ENCODE measurements at regions not wholly inside any gene's neighbourhood (a gene's known extent, or its start where the extent isn't known, plus 50 kb on each side); places are given as distances from the start of the nearest gene placed in this dataset.
"Not testable (repeated sequence)": the region's sequence is repeated elsewhere in the genome, so short reads cannot be mapped to it uniquely, and the experiment has no call there.

DNA sequence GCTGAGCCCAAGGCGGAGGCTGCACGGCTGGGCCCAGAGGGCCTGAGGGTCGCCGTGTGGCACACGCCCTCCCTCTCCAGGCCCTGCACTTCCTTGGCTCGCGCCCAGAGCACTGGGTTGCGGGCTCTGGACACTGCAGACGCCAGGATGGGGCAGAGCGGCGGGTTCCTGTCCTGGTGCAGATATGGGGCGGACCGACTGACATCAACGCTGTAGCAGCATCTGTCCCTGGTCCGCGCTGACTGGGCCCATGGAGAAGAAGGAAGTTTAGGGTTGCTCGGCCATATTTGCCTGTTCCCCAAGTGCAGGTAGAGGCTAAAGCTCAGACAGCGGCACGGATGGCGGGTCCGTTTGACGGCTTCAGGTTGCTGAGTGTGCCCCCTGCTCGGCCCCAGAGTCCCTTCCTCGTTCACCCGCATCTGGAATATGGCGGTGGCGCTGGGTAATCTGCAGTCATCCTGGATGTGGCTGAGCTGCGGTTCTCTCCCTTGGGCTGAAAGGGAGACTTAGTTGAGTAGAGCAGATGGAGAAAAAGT, 116.1 kb downstream of the OR13A1 start:
- DNase-seq: no peak

DNA sequence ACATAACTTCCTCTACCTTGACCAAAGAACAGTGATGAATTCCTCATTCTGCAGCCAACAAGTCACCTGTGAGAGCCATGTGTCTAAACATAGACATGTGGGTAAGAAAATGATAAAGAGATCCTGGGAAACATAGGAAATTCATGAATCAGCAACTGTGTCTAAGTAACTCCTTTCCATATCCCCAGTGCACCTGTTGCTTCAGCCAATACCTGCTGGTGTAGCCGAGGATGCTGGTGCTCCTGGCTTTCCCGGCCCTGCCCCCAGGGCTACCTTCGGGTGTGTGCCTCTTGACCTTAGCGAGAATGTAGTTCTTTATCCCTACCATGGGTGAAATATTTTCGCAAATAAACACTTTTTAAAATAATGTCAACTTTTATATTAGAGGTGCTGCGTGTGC, 114.1 kb downstream of the OR13A1 start:
- no peak for DNase-seq

DNA sequence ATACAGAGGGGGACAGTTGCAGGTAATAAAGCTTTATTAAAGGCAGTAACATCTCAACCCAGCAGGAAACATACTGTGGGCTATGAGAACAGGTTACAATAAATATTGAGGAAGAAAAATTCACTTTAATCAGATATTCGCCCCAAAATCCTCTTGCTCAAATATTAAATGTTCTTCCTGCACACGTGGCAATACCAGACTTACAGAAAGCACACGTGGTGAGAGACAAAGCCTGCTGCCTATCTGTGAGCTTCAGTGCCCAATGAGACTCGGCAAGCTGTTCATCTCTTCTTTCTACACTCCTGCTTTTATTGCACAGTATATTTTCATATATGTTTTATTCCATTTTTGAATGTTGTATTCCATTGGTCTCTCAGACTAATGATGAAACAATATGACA, 113.2 kb downstream of the OR13A1 start:
- DNase-seq: no peak

DNA sequence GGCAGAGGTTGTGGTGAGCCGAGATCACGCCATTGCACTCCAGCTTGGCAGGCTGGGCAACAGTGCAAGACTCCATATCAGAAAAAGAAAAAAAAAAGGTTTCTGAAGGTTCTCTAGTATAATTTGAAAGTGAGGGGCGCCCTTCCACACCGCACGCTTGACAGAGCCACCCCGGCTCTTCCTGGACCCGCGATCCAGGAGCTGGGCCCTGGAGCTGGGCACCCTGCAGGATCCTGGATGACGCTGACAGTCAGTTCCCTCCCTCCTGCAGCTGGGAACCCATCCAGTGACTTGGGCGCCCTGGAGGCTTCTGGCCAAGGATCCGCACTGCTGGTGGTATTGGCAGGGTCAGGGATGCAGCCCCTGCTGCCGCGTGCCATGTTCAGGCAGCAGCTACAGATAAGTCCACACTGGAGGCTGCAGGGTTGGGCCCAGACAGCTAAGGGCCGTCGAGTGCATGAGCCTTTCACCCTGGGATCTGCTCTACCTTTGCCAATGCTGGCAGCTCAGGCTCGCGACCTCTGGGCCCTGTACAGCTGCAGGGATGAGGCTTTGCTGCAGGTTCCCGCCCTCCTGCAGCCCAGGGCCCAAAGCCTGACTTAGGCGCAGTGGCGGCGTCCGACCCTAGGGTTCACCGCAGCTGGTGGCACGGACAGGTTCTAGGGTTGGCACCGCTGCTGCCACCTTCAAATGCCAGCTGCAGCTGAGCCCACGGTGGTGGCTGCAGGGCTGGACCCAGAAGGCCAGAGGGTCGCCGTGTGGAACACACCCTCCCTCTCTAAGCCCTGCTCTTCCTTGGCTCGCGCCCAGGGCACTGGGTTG, 110.2 kb downstream of the OR13A1 start:
- no peak for DNase-seq

DNA sequence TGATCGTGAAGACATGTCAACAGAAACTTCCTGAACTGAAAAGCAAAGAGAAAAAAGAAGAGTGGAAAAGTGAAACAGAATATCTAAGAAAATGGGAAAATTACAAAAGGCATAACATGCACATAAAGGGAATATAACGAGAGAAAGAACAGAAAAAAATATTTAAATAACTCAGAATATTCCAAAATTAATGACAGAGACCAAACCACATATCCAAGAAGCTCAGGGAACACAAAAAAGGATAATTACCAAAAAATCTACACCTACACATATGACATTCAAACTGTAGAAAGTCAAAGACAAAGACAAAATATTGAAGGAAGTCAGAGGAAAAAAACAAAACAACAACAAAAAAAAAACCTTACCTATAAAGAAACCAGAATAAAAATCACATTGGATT, 105.5 kb downstream of the OR13A1 start:
- DNase-seq: no peak

DNA sequence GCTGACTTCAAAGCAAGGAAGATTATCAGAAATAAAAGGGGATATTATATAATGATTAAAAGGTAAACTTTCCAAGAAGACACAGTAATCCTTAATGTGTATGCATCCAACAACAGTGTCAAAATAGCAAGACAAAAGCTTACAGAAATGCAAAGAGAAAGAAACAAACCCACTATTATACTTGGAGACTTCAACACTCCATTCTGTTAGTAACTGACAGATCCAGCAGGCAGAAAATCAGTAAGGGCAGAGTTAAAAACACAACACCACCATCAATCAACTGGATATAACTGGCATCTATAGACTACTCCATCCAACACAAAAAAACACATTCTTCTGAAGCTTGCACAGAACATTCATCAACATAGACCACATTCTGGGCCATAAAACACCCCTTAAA, 103.8 kb downstream of the OR13A1 start:
- no peak for DNase-seq

DNA sequence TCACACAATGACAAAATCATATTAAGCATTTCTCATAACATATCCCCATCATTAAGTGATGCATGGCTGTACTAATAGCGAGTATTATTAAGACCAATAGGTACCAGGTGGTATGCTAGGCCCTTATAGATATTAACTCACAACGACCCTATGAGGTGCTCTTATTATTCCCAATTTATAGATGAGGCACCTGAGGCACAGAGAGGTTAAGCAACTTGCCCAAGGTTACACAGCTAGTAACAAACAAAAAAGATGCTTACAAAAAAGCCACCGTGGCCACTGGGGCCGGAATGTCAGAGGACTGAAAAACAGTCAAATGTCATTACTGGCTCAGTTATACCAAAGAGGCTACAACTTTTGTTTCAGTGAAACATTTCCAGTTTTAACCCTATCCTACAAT, 96.0 kb downstream of the OR13A1 start:
- no peak for DNase-seq

DNA sequence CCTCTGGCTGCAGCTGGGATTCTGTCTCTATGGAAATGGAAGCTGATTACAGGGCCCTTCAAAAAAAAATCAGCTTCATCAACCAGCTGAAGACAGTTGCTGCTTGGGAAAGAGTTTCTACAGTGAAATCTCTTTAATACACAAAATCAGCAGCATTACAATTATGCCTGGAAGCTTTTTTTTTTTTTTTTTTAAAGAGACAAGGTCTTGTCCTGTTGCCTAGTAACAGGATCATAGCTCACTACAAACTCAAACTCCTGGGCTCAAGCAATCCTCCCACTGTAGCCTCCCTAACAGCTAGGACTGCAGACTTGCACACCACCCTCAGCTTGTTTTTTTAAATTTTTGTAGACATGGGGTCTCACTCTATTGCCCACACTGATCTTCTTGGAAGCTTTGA, 94.5 kb downstream of the OR13A1 start:
- no peak for DNase-seq

DNA sequence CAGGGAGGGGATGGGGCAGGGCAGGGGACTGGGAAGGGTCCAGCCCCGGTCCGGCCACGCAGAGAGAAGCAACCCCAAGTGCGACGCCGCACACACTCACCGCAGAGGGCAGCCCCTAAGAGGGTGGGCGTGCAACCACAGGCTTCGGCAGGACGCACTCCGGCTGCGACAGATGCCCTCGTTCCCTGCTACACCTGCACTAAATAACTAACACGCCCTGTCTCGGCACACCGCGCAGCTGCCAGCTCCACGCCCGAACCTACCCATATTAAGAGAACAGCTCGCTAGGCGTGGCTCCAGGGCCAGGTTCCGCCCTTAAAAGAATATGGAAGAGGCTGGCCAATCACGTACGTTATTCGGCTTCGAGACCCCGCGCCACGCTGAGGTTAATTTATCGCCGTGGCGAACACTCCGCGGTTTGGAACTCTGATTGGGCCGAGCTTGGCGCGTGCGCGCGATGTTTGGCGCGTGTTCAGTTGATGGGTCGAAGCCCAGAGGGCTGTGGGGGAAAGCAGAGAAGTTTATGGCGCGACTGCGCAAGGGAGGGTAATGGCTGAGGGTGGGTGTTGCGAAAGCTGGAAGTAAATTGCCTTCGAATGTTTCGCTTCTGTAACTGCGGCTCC, 91.1 kb downstream of the OR13A1 start:
- DNase-seq: no peak

DNA sequence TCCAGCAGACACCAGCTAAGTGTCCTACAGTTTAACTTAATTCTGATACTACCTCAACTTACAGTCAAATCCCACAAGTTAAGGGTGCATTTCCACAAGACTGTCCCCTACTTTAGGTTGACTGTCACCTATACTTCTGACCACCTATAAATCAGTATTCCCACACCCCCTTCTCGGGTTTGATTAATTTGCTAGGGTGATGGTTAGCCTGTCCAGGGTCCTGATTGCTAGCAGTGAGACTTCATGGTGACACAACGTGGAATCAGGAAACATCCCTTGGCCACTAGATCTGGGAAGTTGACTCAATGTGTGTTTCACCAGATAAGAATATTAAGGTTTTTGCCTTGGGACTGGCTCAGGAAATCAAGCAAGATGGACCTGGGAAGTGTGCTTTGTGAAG, 88.4 kb downstream of the OR13A1 start:
- DNase-seq: no peak

DNA sequence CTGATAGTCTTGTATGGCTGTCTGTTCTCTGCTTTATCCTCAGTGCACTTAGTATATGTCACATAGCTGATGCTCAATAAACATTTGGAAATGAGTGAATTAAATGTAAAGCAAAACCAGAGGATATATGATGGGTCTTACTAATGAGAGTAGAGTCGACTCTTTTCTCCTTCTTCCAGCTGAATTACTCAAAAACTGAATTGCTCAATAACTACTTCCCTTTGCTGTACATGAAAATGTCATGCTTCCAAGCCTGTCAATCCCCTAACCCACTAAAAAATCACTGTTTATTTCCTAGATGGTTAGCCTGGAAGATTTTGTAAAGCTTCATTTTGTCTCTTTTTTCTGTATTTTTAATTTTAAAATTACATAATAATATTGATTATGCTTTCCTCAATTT, 88.0 kb downstream of the OR13A1 start:
- DNase-seq: no peak

DNA sequence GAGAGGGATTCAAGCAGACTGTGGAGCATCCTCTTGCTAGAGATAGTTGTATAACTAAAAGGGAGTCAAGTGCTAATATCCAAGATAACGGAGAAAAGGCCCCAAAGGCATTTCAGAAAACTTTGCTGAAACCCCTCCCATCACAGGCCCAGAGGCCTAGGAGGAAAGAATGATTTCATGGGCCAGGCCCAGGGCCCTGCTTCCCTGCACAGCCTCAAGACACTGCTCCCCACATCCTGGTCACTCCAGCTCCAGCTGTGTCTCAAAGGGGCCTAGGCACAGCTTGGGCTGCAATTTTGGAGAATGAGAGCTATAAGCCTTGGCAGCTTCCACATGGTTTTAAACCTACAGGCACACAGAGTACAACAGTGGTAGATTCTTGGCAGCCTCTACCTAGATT, 85.6 kb downstream of the OR13A1 start:
- no peak for DNase-seq

DNA sequence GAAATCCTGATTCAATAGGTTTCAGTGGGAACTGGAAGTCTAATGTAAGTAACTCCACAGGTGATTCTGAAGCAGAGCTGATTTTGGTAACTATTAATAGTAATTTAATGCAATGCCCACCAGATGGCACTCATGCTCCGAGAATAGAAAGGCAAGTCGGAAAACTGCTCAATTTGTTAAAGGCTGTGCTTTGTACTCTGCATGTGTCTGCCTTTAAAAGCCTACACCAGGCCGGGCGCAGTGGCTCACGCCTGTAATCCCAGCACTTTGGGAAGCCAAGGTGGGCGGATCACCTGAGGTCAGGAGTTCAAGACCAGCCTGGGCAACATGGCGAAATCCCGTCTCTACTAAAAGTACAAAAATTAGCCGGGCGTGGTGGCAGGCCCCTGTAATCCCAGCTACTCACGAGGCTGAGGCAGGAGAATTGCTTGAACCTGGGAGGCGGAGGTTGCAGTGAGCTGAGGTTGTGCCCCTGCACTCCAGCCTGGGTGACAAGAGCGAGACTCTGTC, 80.1 kb downstream of the OR13A1 start:
- peak; percentile 74 for DNase-seq

DNA sequence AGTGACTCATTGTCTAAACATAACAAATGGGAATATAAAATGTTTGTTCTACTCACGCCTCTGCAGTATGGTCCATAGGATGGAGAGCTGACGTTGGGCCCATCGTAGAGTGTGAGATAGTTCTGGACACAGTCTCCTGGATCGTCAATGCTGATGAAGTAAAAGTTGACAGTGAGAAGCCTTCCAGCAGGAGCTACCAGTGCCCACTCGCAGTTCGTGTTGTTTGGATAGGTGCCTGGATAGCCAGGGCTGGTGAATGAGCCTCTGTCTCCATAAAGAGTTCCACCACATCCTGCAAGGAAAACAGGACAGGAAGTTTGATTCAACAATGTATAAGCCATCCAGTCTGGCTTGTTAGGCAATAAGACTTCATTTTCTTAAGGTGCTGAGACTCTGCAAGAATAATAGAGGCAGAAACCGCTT, 79.6 kb downstream of the OR13A1 start:
- DNase-seq: no peak

DNA sequence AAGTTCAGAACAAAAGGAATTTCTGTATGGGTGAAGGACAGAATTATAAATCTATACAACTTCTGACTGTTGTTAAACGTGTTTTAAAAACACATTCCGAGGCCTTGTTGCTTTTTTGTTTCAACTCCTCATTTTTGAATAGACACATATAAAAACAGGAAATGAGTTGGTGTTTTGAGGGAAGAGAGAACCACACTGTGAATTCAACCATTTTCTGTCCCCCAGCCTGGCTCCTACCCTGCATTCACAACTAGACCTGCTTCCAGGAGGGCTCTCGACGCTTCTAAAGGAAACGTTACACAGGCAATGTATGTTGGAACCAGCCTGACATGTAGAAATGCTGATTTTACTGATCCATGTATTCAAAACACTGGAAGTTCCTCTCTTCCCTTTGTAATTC, 76.5 kb downstream of the OR13A1 start:
- DNase-seq: no peak

DNA sequence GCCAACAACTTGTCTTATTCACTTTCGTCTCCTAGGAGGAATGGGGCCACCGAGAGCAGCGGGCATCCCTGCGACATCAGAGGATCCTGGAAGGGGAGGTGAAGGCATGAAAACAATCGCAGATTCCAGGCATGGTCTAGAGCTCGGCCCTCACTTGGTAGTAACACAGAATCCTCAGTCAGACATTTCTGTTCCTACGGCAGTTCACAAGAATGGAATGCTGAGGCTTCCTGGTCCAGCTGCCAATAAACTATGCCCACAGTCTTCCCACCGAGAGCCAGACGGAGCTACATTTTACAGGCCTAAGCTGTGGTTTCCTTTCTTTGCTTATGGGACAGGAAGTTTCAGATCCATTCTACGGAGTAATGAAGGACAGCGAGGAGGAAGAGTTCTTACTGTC, 75.8 kb downstream of the OR13A1 start:
- DNase-seq: no peak

DNA sequence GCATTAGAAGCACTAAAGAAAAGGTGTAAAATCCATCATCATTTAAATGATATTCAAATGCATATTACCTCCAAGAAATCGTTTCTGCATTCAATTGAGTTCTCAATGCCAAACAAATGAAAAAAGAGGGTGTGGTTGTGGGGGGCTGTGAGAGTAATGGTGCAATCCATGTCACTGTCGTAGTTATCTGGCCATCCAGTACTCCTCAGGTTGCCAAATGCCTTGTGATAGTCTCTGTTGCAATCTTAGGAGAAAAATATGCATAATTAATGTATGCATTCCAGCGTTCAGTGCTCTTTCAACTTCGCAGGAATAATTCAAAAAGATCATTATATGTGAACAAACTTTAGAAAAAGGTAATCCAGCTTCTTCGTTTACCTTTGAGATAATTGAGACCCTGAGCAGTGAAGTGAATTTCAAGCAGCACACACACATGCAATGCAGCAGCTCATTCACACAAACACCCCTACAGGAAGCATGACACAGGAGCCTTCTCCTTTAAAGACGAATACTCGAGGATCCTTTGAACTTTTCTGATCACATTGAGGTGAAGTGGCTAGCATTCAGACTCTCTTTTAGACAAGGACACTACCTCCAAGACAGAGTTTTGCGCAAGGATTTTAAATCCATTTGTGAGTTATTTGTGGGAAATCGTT, 73.4 kb downstream of the OR13A1 start:
- DNase-seq: no peak

DNA sequence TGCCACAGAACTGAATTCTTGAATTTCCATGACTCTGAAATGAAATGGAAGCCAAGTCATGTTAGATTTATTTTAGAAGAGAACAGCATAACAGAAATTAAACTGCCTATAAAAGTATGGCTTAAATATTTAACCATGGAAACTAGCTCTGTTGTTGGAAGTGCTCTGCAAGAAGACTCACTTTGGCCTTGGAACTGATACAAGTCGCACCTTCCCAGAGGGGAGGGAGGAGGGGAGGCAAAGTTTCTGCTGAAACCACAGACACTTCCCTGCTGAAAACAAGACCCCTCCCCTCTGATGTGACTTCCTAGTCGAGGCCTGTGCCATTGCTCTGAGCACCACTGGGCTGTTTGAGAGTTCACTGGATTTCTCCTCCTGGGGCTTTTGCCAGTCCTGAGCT, 72.1 kb downstream of the OR13A1 start:
- no peak for DNase-seq

DNA sequence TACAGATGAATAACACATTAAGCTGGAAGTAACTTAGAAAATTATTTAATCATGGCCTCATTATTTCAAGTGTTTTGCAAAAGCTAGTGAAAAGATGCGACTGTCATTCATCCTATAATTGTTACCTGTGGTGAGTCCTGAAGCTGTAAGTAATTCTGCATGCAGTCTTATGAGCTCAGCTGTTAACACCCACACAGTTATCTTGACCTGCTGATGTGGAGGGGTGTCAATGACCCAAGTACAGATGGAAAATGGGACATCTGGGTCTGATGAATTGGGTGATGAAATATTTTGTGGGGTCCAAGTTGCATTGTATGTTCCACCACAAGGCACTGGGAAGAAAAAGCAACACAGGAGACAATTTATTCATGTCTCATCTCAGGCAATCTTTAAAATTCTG, 68.9 kb downstream of the OR13A1 start:
- DNase-seq: no peak

DNA sequence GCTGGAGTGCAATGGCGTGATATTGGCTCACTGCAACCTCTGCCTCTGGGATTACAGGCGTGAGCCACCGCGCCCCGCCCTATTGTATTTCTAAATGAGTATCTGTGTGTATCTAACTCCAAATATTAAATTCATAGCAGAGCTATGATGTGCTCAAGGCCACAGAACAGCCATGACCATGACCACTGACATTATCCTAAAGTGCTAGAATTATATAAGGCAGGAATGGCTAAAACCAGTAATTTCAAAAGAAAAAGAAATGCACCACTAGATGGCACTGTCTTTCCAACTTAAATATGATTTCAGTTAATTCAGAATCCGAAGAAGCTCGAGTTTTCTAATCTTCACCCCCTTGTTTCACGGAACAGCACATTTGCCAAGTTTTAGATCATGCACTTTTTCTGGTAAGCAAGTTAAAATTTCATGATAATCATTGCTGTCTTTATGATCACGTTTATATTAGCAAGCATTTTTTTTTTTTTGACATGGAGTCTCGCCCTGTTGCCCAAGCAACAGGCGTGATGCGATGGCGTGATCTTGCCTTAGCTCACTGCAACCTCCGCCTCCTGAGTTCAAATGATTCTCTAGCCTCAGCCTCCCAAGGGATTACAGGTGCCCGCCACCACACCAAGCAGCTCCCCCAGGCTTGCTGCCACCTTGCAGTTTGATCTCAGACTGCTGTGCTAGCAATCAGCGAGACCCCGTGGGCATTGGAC, 65.3 kb downstream of the OR13A1 start:
- DNase-seq: peak; percentile 72

DNA sequence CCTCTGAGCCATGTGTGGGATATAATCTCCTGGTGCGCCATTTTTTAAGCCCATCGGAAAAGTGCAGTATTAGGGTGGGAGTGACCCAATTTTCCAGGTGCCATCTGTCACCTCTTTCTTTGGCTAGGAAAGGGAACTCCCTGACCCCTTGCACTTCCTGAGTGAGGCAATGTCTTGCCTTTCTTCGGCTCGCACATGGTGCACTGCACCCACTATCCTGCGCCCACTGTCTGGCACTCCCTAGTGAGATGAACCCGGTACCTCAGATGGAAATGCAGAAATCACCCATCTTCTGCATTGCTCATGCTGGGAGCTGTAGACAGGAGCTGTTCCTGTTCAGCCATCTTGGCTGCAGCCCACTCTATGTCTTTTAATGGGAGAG, 64.7 kb downstream of the OR13A1 start:
- DNase-seq: not testable (repeated sequence)
